Osteoblast (primary cell): ENCODE measurements at regions not wholly inside any gene's neighbourhood (a gene's known extent, or its start where the extent isn't known, plus 50 kb on each side); places are given as distances from the start of the nearest gene placed in this dataset.

Experiments used
- DNase-seq: peaks from one replicate; pipeline ENCODE4 v3.0.0; 2011; ENCODE audit warnings: low spot score, mixed read lengths; ENCODE audit not compliant: insufficient read length; ENCODE audit errors: missing footprints
- H2AFZ ChIP-seq: 2 replicates; pipeline ENCODE4 v1.6.0; 2011; ENCODE audit warnings: mild to moderate bottlenecking, low read length
- H3K27ac ChIP-seq: 2 replicates; pipeline ENCODE4 v1.5.1; 2011; ENCODE audit warnings: mild to moderate bottlenecking, low read depth, low read length, moderate library complexity
- H3K27me3 ChIP-seq: 2 replicates; pipeline ENCODE4 v1.6.0; 2012; ENCODE audit warnings: mild to moderate bottlenecking, control low read depth, inconsistent platforms, low read length, moderate library complexity; ENCODE audit not compliant: insufficient read depth
- H3K36me3 ChIP-seq: 2 replicates; pipeline ENCODE4 v1.5.1; 2011; ENCODE audit warnings: mild to moderate bottlenecking, low read length, control low read depth, moderate library complexity; ENCODE audit not compliant: insufficient read depth
- H3K4me1 ChIP-seq: 2 replicates; pipeline ENCODE4 v1.5.1; 2011; ENCODE audit warnings: mild to moderate bottlenecking, low read length, control low read depth, moderate library complexity; ENCODE audit not compliant: insufficient read depth
- H3K4me2 ChIP-seq: 2 replicates; pipeline ENCODE4 v1.6.0; 2011; ENCODE audit warnings: mild to moderate bottlenecking, low read length; ENCODE audit not compliant: insufficient read depth
- H3K4me3 ChIP-seq: fragments of 200-600 bp; sonication (generic); 3 replicates; pipeline ENCODE4 v1.5.1; 2012; ENCODE audit warnings: mild to moderate bottlenecking, low read length, inconsistent platforms; ENCODE audit not compliant: insufficient read depth
- H3K79me2 ChIP-seq: 2 replicates; pipeline ENCODE4 v1.6.0; 2012; ENCODE audit warnings: mild to moderate bottlenecking, low read length, control low read depth, inconsistent platforms; ENCODE audit not compliant: insufficient read depth
- H3K9me3 ChIP-seq: 2 replicates; pipeline ENCODE4 v1.5.1; 2011; ENCODE audit warnings: low read depth, low read length, control low read depth
- H4K20me1 ChIP-seq: 2 replicates; pipeline ENCODE4 v1.6.0; 2012; ENCODE audit warnings: mild to moderate bottlenecking, low read length, control low read depth; ENCODE audit not compliant: insufficient read depth
- TF ChIP-seq, protein P1 (sequence below): IDR thresholded peaks from 2 replicates; pipeline ENCODE4 v1.5.1; 2011; ENCODE audit warnings: mild to moderate bottlenecking, low read depth, low read length, moderate library complexity; ENCODE audit errors: extremely low read depth

DNA sequence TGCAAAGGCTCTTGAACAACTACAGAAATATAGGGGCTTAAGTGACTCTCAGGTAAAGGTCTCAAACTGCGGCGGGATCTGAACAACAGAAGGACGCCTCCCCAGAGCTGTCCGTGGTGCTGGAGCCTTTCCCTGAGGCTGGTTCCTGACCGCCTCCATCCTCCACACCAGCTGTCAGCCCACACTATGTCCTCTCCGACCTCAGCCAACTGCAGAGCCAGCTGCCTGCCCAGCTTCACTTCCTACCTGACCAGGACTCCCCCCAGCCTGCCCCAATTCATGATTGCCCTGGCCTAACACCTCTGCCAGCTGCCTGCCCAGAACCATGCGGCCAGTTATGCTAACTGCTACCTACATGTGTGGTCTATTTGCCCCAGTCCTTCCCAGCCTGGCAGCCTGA lies 63.6 kb upstream of the ZC3H12A start:
- H3K27me3 ChIP-seq: no peaks in the 10 kb centered on the region
- no peaks in the 10 kb centered on the region for H3K36me3 ChIP-seq
- H3K4me3 ChIP-seq: no peak overlapping the region
- no peaks in the 10 kb centered on the region for H3K79me2 ChIP-seq
- no peaks in the 10 kb centered on the region for H3K4me1 ChIP-seq
- no peak for DNase-seq
- H2AFZ ChIP-seq: no peak overlapping the region
- no peak overlapping the region for H3K27ac ChIP-seq
- no peak overlapping the region for H3K4me2 ChIP-seq
- H3K9me3 ChIP-seq: no peaks in the 10 kb centered on the region
- TF ChIP-seq, protein P1, sequence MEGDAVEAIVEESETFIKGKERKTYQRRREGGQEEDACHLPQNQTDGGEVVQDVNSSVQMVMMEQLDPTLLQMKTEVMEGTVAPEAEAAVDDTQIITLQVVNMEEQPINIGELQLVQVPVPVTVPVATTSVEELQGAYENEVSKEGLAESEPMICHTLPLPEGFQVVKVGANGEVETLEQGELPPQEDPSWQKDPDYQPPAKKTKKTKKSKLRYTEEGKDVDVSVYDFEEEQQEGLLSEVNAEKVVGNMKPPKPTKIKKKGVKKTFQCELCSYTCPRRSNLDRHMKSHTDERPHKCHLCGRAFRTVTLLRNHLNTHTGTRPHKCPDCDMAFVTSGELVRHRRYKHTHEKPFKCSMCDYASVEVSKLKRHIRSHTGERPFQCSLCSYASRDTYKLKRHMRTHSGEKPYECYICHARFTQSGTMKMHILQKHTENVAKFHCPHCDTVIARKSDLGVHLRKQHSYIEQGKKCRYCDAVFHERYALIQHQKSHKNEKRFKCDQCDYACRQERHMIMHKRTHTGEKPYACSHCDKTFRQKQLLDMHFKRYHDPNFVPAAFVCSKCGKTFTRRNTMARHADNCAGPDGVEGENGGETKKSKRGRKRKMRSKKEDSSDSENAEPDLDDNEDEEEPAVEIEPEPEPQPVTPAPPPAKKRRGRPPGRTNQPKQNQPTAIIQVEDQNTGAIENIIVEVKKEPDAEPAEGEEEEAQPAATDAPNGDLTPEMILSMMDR: no peak
- H4K20me1 ChIP-seq: no peaks in the 10 kb centered on the region

DNA sequence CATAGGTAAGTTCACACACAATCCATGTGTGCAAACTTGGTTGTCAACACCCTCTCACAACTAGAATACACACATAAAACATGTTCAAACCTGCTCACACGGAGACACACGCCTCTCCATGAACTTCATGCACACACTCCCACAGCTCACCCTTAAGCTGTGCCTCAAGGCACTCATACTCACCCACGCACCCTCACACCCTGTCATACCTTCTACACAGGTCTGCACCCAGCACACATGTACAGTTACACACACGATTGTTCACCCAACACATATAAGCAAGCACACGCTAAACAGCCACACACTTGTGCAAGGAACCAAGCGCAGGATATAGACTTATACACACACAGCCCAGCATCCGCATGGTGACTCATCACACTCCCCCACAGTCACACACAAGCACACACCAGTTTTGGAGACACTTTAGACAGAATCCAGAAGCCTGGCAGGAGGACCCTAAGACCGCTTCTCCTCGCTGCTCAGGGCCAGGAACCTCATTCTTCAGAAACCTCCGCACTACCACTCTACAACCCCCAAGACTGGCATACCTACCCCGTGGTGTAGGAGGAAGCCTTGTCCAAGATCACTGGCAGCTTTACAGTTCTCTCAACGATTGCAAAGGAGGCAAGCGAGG lies 58.7 kb upstream of the ZC3H12A start:
- H4K20me1 ChIP-seq: no peaks in the 10 kb centered on the region
- H3K36me3 ChIP-seq: no peaks in the 10 kb centered on the region
- H2AFZ ChIP-seq: no peak overlapping the region
- H3K79me2 ChIP-seq: no peaks in the 10 kb centered on the region
- DNase-seq: no peak
- H3K9me3 ChIP-seq: no peaks in the 10 kb centered on the region
- no peak overlapping the region for H3K4me2 ChIP-seq
- TF ChIP-seq, protein P1: no peak
- no peaks in the 10 kb centered on the region for H3K27me3 ChIP-seq
- H3K4me3 ChIP-seq: no peak overlapping the region
- no peak overlapping the region for H3K27ac ChIP-seq
- no peaks in the 10 kb centered on the region for H3K4me1 ChIP-seq

DNA sequence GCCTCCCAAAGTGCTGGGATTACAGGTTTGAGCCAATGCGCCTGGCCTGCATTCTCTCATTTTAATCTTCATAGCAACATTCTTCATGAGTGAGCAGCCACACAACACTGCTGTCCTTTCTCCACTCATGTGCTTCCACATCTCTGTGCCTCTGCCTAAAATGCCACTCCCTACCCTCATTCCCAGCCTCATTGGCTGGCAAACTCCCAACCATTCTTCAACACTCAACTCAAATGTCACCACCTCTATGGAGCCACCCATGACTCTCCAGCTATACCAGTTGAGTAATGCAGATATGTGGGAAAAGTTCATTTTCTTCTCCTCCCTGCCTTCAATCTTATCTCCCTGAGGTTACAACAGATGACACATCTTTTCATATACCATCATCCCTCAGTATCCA lies 53.9 kb upstream of the ZC3H12A start:
- no peaks in the 10 kb centered on the region for H3K9me3 ChIP-seq
- H3K27ac ChIP-seq: no peak overlapping the region
- no peaks in the 10 kb centered on the region for H3K79me2 ChIP-seq
- TF ChIP-seq, protein P1: no peak
- no peak for DNase-seq
- no peak overlapping the region for H3K4me2 ChIP-seq
- no peak overlapping the region for H3K4me3 ChIP-seq
- H3K27me3 ChIP-seq: no peaks in the 10 kb centered on the region
- H3K4me1 ChIP-seq: no peaks in the 10 kb centered on the region
- H4K20me1 ChIP-seq: no peaks in the 10 kb centered on the region
- no peak overlapping the region for H2AFZ ChIP-seq
- no peaks in the 10 kb centered on the region for H3K36me3 ChIP-seq

DNA sequence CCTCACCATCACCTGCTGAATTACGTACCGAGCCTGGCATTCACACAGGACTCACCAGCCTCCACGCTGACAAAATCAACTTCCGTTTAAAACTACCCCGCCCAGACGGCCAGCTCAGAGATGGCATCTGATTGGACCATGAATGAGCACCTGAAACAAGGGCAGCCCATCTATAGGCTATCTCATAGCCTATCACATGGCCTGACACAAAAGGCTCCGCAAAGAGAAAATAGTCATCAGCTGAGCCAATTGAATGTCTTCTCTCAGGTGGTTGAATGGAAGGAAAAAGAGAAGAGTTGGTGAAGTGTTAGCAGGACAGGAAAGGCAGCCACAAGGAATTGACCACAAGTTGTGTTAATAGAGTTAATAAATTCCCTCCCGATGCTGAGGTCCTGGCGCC lies 50.6 kb upstream of the ZC3H12A start:
- Histone ChIP-seq H3K9me3 (no peaks in the 10 kb centered on the region), H4K20me1 (no peaks in the 10 kb centered on the region), H3K4me2 (no peak overlapping the region), H2AFZ (no peak overlapping the region), H3K4me3 (no peak overlapping the region), H3K27me3 (no peaks in the 10 kb centered on the region), H3K4me1 (no peaks in the 10 kb centered on the region), H3K36me3 (no peaks in the 10 kb centered on the region), H3K79me2 (no peaks in the 10 kb centered on the region), H3K27ac (no peak overlapping the region)
- TF ChIP-seq, protein P1: no peak
- no peak for DNase-seq
